A549 (cell line): ENCODE measurements at regions not wholly inside any gene's neighbourhood (a gene's known extent, or its start where the extent isn't known, plus 50 kb on each side); places are given as distances from the start of the nearest gene placed in this dataset.

Source experiments
- ATAC-seq, 2 experiments: fragments of 200-7000 bp in 1 of 2; fragments of >200 bp in 1 of 2; cut with Nextera tagmentation in 1 of 2; cut with Tn5 transposase in 1 of 2; 3 replicates each; pipeline versions ENCODE4 v1.8.0 to v1.9.1; 2018 to 2020; ENCODE audit warnings: mild to moderate bottlenecking in 1 of 2, moderate library complexity in 1 of 2
- CTCF ChIA-PET: fragments of 300-600 bp; sonication (Branson Sonifier 250); formaldehyde crosslinking; extraction: SDS; loops from one replicate; lab custom pipeline; 2021; ENCODE audit warnings: antibody characterized with exemption, inconsistent platforms; lab: Yijun Ruan, JAX
- POLR2A ChIA-PET: fragments of 350-600 bp; formaldehyde crosslinking; extraction: SDS; loops from one replicate; lab custom pipeline; 2021; ENCODE audit warnings: antibody characterized with exemption, inconsistent platforms; lab: Yijun Ruan, JAX
- DNase-seq, 2 experiments: peaks; one replicate each; pipeline versions ENCODE4 v3.0.0 to v3.0.0-alpha.2; 2011 to 2016; ENCODE audit warnings: low read depth in 1 of 2, low spot score in 1 of 2
- FAIRE-seq: peaks from 2 replicates; lab custom pipeline; 2011; peaks lifted over from hg19 to GRCh38; lab: Jason Lieb, UNC
- H3K27ac ChIP-seq, 2 experiments: fragments of >200 bp; sonication (Bioruptor Twin); formaldehyde crosslinking; 3 replicates each; pipeline ENCODE4 v1.5.1; 2016 to 2017
- H3K4me1 ChIP-seq: fragments of >200 bp; sonication (Bioruptor Twin); formaldehyde crosslinking; 3 replicates; pipeline ENCODE4 v1.6.1; 2016
- H3K4me2 ChIP-seq: fragments of >200 bp; sonication (Bioruptor Twin); formaldehyde crosslinking; 3 replicates; pipeline ENCODE4 v1.6.1; 2016
- H3K4me3 ChIP-seq: fragments of >200 bp; sonication (Bioruptor Twin); formaldehyde crosslinking; 3 replicates; pipeline ENCODE4 v1.5.1; 2016
- H3K9me3 ChIP-seq: fragments of >200 bp; sonication (Bioruptor Twin); formaldehyde crosslinking; 3 replicates; pipeline ENCODE4 v1.6.1; 2016
- BCL3 ChIP-seq: fragments of >200 bp; sonication (Bioruptor Twin); formaldehyde crosslinking; IDR thresholded peaks from 3 replicates; pipeline ENCODE4 v1.6.1; 2016
- CEBPB ChIP-seq, 2 experiments: fragments of >200 bp in 1 of 2; sonication (Bioruptor Twin) in 1 of 2; formaldehyde crosslinking in 1 of 2; IDR thresholded peaks; 2 replicates each; pipeline ENCODE4 v1.6.1; 2012 to 2016
- CHD2 ChIP-seq: fragments of 150-350 bp; IDR thresholded peaks from 2 replicates; pipeline ENCODE4 v1.6.1; 2014; ENCODE audit warnings: low read length; ENCODE audit not compliant: partially characterized antibody
- EHMT2 ChIP-seq: fragments of 200-600 bp; sonication (generic); IDR thresholded peaks from 2 replicates; pipeline ENCODE4 v1.6.1; 2016; ENCODE audit warnings: antibody characterized with exemption, low read depth, mild to moderate bottlenecking, moderate library complexity
- FOXS1 ChIP-seq: fragments of 250-450 bp; sonication (Bioruptor Pico); IDR thresholded peaks from 2 replicates; pipeline ENCODE4 v1.5.0; 2020; ENCODE audit warnings: mild to moderate bottlenecking, moderate library complexity
- GATA3 ChIP-seq: IDR thresholded peaks from 2 replicates; pipeline ENCODE4 v1.6.1; 2012; ENCODE audit warnings: borderline replicate concordance
- HDAC2 ChIP-seq: fragments of 200-600 bp; sonication (generic); IDR thresholded peaks from 2 replicates; pipeline ENCODE4 v1.6.1; 2016
- HEYL ChIP-seq: fragments of 250-450 bp; sonication (Bioruptor Pico); IDR thresholded peaks from 2 replicates; pipeline ENCODE4 v1.8.0; 2021; ENCODE audit warnings: mild to moderate bottlenecking, moderate library complexity
- HOXA7 ChIP-seq: fragments of 250-450 bp; sonication (Bioruptor Pico); IDR thresholded peaks from 2 replicates; pipeline ENCODE4 v1.5.0; 2020; ENCODE audit warnings: mild to moderate bottlenecking, moderate library complexity
- HOXB13 ChIP-seq: fragments of 250-450 bp; sonication (Bioruptor Pico); IDR thresholded peaks from 2 replicates; pipeline ENCODE4 v1.5.0; 2020; ENCODE audit warnings: low read depth, mild to moderate bottlenecking, moderate library complexity
- JUN ChIP-seq, 2 experiments: fragments of >200 bp; sonication (Bioruptor Twin); formaldehyde crosslinking; IDR thresholded peaks; 2 replicates in 1 of 2; 3 replicates in 1 of 2; pipeline ENCODE4 v1.6.1; 2016 to 2017
- JUNB ChIP-seq: fragments of >200 bp; sonication (Bioruptor Twin); formaldehyde crosslinking; IDR thresholded peaks from 2 replicates; pipeline ENCODE4 v1.6.1; 2016
- KDM1A ChIP-seq: fragments of 200-600 bp; sonication (generic); IDR thresholded peaks from 2 replicates; pipeline ENCODE4 v1.6.1; 2016; ENCODE audit warnings: low read depth, mild to moderate bottlenecking
- KDM5A ChIP-seq: fragments of 200-600 bp; sonication (generic); IDR thresholded peaks from 2 replicates; pipeline ENCODE4 v1.6.1; 2016; ENCODE audit warnings: antibody characterized with exemption, mild to moderate bottlenecking
- MAFK ChIP-seq: fragments of 450-650 bp; IDR thresholded peaks from 2 replicates; pipeline ENCODE4 v1.6.1; 2014; ENCODE audit not compliant: partially characterized antibody
- PHF8 ChIP-seq: fragments of 200-600 bp; sonication (generic); IDR thresholded peaks from 2 replicates; pipeline ENCODE4 v1.6.1; 2016; ENCODE audit warnings: low read depth, mild to moderate bottlenecking, antibody characterized with exemption, moderate library complexity, borderline replicate concordance
- RCOR1 ChIP-seq: fragments of 150-350 bp; IDR thresholded peaks from 2 replicates; pipeline ENCODE4 v1.6.1; 2014; ENCODE audit warnings: antibody characterized with exemption, low read length, low read depth
- REST ChIP-seq: fragments of 200-600 bp; sonication (generic); IDR thresholded peaks from 2 replicates; pipeline ENCODE4 v1.6.1; 2016; ENCODE audit warnings: antibody characterized with exemption, mild to moderate bottlenecking, moderate library complexity
- RFX5 ChIP-seq: fragments of 450-650 bp; IDR thresholded peaks from 2 replicates; pipeline ENCODE4 v1.7.1; 2014; ENCODE audit warnings: antibody characterized with exemption, mild to moderate bottlenecking, moderate library complexity
- RNF2 ChIP-seq: fragments of 200-600 bp; sonication (generic); IDR thresholded peaks from 2 replicates; pipeline ENCODE4 v1.6.1; 2016; ENCODE audit warnings: low read depth, mild to moderate bottlenecking, antibody characterized with exemption, moderate library complexity, borderline replicate concordance
- SREBF2 ChIP-seq: fragments of 450-650 bp; IDR thresholded peaks from 2 replicates; pipeline ENCODE4 v1.6.1; 2014; ENCODE audit warnings: mild to moderate bottlenecking, moderate library complexity
- ZNF302 ChIP-seq: fragments of 250-450 bp; sonication (Bioruptor Pico); IDR thresholded peaks from 2 replicates; pipeline ENCODE4 v1.9.0; 2021; ENCODE audit warnings: inconsistent platforms, mild to moderate bottlenecking, moderate library complexity
- ZSCAN20 ChIP-seq: fragments of 250-450 bp; sonication (Bioruptor Pico); IDR thresholded peaks from 2 replicates; pipeline ENCODE4 v1.8.0; 2022; ENCODE audit warnings: mild to moderate bottlenecking, moderate library complexity
- WGBS: methylation state at CpG from one replicate; pipeline ENCODE4 v1.1.6; 2017; ENCODE audit errors: missing lambda C conversion rate; 5-methylcytosine and 5-hydroxymethylcytosine counted together
- TF ChIP-seq, protein P1 (sequence below): fragments of >200 bp; sonication (Bioruptor Twin); formaldehyde crosslinking; IDR thresholded peaks from 2 replicates; pipeline ENCODE4 v1.6.1; 2016
- TF ChIP-seq, protein P2 (sequence below): fragments of 150-350 bp; IDR thresholded peaks from 2 replicates; pipeline ENCODE4 v1.6.1; 2014; ENCODE audit warnings: low read depth, mild to moderate bottlenecking, low read length
- TF ChIP-seq, protein P3 (sequence below): IDR thresholded peaks from 2 replicates; pipeline ENCODE4 v1.6.1; 2012
- TF ChIP-seq, protein P4 (sequence below): fragments of 250-450 bp; sonication (Bioruptor Pico); IDR thresholded peaks from 2 replicates; pipeline ENCODE4 v1.5.0; 2020; ENCODE audit warnings: low read depth, mild to moderate bottlenecking, moderate library complexity

DNA sequence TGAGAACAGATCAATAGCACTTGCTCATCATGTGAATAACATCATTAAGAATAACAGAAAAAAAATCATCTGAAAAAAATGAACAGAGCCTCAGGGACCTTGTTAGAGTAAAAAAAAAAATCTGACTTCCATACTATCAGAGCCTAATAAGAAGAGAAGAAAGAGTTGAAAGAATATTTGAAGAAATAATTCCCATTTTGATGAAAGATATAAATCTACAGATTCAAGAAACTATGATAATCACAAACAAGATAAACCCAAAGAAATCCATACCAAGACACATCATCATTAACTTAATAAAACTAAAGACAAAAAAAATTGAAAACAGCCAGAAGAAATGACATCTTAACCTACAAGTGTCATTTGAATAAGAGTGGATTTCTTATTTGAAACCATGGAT, 134.4 kb downstream of the BMS1 start:
- ChIA-PET CTCF (no interaction called here), POLR2A (no interaction called here)
- no peak overlapping the region for H3K4me3 ChIP-seq
- no peaks in the 10 kb centered on the region for H3K4me1 ChIP-seq
- no peak for ATAC-seq
- H3K4me2 ChIP-seq = no peak overlapping the region
- DNase-seq = no peak
- peak; percentile 56 for FAIRE-seq
- TF ChIP-seq EHMT2 = no peak
- TF ChIP-seq HOXA7 = no peak
- TF ChIP-seq RCOR1 = no peak
- no peak for TF ChIP-seq JUN (IDR thresholded peaks at IDR 0.05)
- no peak for TF ChIP-seq PHF8
- no peak for TF ChIP-seq RFX5
- TF ChIP-seq CEBPB (IDR thresholded peaks at IDR 0.05) = no peak
- TF ChIP-seq, protein P1, sequence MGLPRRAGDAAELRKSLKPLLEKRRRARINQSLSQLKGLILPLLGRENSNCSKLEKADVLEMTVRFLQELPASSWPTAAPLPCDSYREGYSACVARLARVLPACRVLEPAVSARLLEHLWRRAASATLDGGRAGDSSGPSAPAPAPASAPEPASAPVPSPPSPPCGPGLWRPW = no peak
- TF ChIP-seq ZSCAN20 = no peak
- no peak for TF ChIP-seq KDM1A
- TF ChIP-seq KDM5A = no peak
- no peak for TF ChIP-seq ZNF302 (CRISPR knock-in tag)
- TF ChIP-seq FOXS1 (CRISPR knock-in tag) = no peak
- no peak for TF ChIP-seq SREBF2
- no peak for TF ChIP-seq HOXB13 (CRISPR knock-in tag)
- TF ChIP-seq MAFK = no peak
- no peak for TF ChIP-seq HEYL (CRISPR knock-in tag)
- H3K9me3 ChIP-seq = peaks cover 4% of the 10 kb centered on the region; the same call in 1 of the 3 replicates
- H3K27ac ChIP-seq = no peak overlapping the region

GRCh38 chr10:42917821-42918220, 135.2 kb downstream of the BMS1 start:
- Histone ChIP-seq H3K4me1 (no peaks in the 10 kb centered on the region), H3K4me2 (no peak overlapping the region), H3K4me3 (no peak overlapping the region), H3K27ac (no peak overlapping the region), H3K9me3 (peaks cover 4% of the 10 kb centered on the region; the same call in 1 of the 3 replicates)
- ATAC-seq = no peak
- POLR2A ChIA-PET = no interaction called here
- no peak for FAIRE-seq
- CTCF ChIA-PET = no interaction called here
- WGBS = 4% methylated on average over 2 of the region's 2 CpGs
- no peak for DNase-seq
- no peak for TF ChIP-seq GATA3
- no peak for TF ChIP-seq PHF8
- TF ChIP-seq JUN (IDR thresholded peaks at IDR 0.05) = no peak
- TF ChIP-seq, protein P2, sequence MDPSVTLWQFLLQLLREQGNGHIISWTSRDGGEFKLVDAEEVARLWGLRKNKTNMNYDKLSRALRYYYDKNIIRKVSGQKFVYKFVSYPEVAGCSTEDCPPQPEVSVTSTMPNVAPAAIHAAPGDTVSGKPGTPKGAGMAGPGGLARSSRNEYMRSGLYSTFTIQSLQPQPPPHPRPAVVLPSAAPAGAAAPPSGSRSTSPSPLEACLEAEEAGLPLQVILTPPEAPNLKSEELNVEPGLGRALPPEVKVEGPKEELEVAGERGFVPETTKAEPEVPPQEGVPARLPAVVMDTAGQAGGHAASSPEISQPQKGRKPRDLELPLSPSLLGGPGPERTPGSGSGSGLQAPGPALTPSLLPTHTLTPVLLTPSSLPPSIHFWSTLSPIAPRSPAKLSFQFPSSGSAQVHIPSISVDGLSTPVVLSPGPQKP = no peak
- TF ChIP-seq FOXS1 (CRISPR knock-in tag) = no peak
- TF ChIP-seq BCL3 = no peak
- no peak for TF ChIP-seq RNF2

DNA sequence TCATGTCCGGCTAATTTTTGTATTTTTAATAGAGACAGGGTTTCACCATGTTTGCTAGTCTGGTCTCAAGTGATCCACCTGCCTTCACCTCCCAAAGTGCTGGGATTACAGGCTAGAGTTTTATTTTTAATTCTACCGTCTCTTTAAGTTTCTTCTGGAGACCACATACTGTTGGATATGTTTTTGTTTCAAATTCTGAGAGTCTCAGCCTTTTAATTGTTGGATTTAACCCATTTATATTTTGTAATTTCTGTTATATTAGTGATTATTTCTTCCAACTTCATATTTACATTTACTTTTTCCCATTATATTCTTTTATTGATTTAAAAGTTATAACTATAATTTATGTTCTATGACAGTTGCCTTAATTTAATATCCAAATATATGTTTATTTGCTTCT, 139.4 kb downstream of the BMS1 start:
- FAIRE-seq = no peak
- H3K9me3 ChIP-seq = peaks cover 4% of the 10 kb centered on the region; the same call in 1 of the 3 replicates
- no peak overlapping the region for H3K27ac ChIP-seq
- CTCF ChIA-PET = no interaction called here
- H3K4me3 ChIP-seq = no peak overlapping the region
- no peak overlapping the region for H3K4me2 ChIP-seq
- no peak for DNase-seq
- ATAC-seq = no peak
- H3K4me1 ChIP-seq = no peaks in the 10 kb centered on the region
- 0% methylated on average over 2 of the region's 2 CpGs for WGBS
- POLR2A ChIA-PET = no interaction called here
- TF ChIP-seq, protein P3, sequence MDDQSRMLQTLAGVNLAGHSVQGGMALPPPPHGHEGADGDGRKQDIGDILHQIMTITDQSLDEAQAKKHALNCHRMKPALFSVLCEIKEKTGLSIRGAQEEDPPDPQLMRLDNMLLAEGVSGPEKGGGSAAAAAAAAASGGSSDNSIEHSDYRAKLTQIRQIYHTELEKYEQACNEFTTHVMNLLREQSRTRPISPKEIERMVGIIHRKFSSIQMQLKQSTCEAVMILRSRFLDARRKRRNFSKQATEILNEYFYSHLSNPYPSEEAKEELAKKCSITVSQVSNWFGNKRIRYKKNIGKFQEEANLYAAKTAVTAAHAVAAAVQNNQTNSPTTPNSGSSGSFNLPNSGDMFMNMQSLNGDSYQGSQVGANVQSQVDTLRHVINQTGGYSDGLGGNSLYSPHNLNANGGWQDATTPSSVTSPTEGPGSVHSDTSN = no peak
- TF ChIP-seq PHF8 = no peak
- TF ChIP-seq, protein P4, sequence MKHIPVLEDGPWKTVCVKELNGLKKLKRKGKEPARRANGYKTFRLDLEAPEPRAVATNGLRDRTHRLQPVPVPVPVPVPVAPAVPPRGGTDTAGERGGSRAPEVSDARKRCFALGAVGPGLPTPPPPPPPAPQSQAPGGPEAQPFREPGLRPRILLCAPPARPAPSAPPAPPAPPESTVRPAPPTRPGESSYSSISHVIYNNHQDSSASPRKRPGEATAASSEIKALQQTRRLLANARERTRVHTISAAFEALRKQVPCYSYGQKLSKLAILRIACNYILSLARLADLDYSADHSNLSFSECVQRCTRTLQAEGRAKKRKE (CRISPR knock-in tag) = no peak
- TF ChIP-seq JUN (IDR thresholded peaks at IDR 0.05) = no peak
- no peak for TF ChIP-seq HDAC2
- TF ChIP-seq REST = no peak
- TF ChIP-seq, protein P1 = no peak
- no peak for TF ChIP-seq HOXA7
- no peak for TF ChIP-seq ZSCAN20
- TF ChIP-seq CHD2 = no peak
- no peak for TF ChIP-seq JUNB
